K562 (cell line): ENCODE measurements at regions not wholly inside any gene's neighbourhood (a gene's known extent, or its start where the extent isn't known, plus 50 kb on each side); places are given as distances from the start of the nearest gene placed in this dataset.

Experiments
- ATAC-seq: fragments of 200-7000 bp; cut with Tn5 transposase; 3 replicates; pipeline ENCODE4 v1.9.1; 2020; ENCODE audit warnings: moderate library complexity
- BruUV-seq: library from RNA; stranded (reverse); fragments of 400-500 nt; replicated peaks from 2 replicates; lab custom pipeline; 2021; lab: Mats Ljungman, UMichigan
- CTCF ChIA-PET: fragments of 300-600 bp; formaldehyde crosslinking; extraction: SDS; loops from one replicate; lab custom pipeline; 2021; ENCODE audit warnings: low intra/inter-chr PET ratio; lab: Yijun Ruan, JAX
- POLR2A ChIA-PET: fragments of 300-600, 350-650 bp; sonication (Branson Sonifier 250); formaldehyde crosslinking; extraction: SDS; loops from one replicate; lab custom pipeline; 2021; ENCODE audit warnings: antibody characterized with exemption, inconsistent platforms; lab: Yijun Ruan, JAX
- DNase-seq, 4 experiments: peaks; one replicate each; pipeline versions ENCODE4 v3.0.0 to v3.0.0-alpha.2; 2011 to 2018; ENCODE audit warnings: low spot score in 3 of 4, mixed read lengths in 3 of 4; ENCODE audit errors: extremely low read depth in 1 of 4
- FAIRE-seq: peaks from 2 replicates; lab custom pipeline; 2011; peaks lifted over from hg19 to GRCh38; lab: Jason Lieb, UNC
- H2AFZ ChIP-seq: 2 replicates; pipeline ENCODE4 v1.6.0; 2011; ENCODE audit warnings: low read depth, low read length, control low read depth, inconsistent platforms
- H3K27ac ChIP-seq: fragments of 200-600 bp; 3 replicates; pipeline ENCODE4 v1.8.0; 2011; ENCODE audit warnings: low read depth, mild to moderate bottlenecking, control low read depth, inconsistent platforms, low read length, moderate library complexity, mixed read lengths; ENCODE audit errors: extremely low read depth
- H3K27me3 ChIP-seq, 2 experiments: fragments of 300-600 bp in 1 of 2; 2 replicates in 1 of 2; 3 replicates in 1 of 2; pipeline versions ENCODE4 v1.6.0 to v1.8.0; 2011; ENCODE audit warnings: inconsistent platforms in 2 of 2, low read length in 2 of 2, mild to moderate bottlenecking in 1 of 2, mixed read lengths in 1 of 2, moderate library complexity in 1 of 2; ENCODE audit not compliant: control insufficient read depth in 2 of 2, insufficient read depth in 2 of 2
- H3K36me3 ChIP-seq: fragments of 300-600 bp; 3 replicates; pipeline ENCODE4 v1.8.0; 2011; ENCODE audit warnings: mild to moderate bottlenecking, low read length, inconsistent platforms; ENCODE audit not compliant: control insufficient read depth, insufficient read depth
- H3K4me1 ChIP-seq, 2 experiments: fragments of 200-600 bp in 1 of 2; replicated peaks in 1 of 2; 2 replicates in 1 of 2; 3 replicates in 1 of 2; pipeline versions ENCODE4 v1.5.1 to v1.8.0; 2011; ENCODE audit warnings: inconsistent platforms in 2 of 2, low read length in 2 of 2, mild to moderate bottlenecking in 1 of 2, mixed read lengths in 1 of 2, moderate library complexity in 1 of 2; ENCODE audit not compliant: control insufficient read depth in 2 of 2, insufficient read depth in 2 of 2
- H3K4me2 ChIP-seq: 2 replicates; pipeline ENCODE4 v1.6.1; 2011; ENCODE audit warnings: low read length, control low read depth, inconsistent platforms, mixed read lengths; ENCODE audit not compliant: insufficient read depth
- H3K4me3 ChIP-seq: fragments of 200-600 bp; sonication (generic), shearing (Covaris generic); 2 replicates; pipeline ENCODE4 v1.5.1; 2016; ENCODE audit warnings: control low read depth, inconsistent platforms
- H3K79me2 ChIP-seq: fragments of 200-600 bp; 3 replicates; pipeline ENCODE4 v1.8.0; 2011; ENCODE audit warnings: low read length, inconsistent platforms; ENCODE audit not compliant: control insufficient read depth, insufficient read depth
- H3K9ac ChIP-seq, 2 experiments: 2 replicates each; pipeline versions ENCODE4 v1.6.0 to v1.6.1; 2011; ENCODE audit warnings: low read depth in 2 of 2, low read length in 2 of 2, control low read depth in 1 of 2, inconsistent platforms in 1 of 2, mild to moderate bottlenecking in 1 of 2, mixed read lengths in 1 of 2; ENCODE audit not compliant: insufficient read depth in 1 of 2
- H3K9me1 ChIP-seq: one replicate; pipeline ENCODE4 v1.6.0; 2011; ENCODE audit warnings: inconsistent platforms, mild to moderate bottlenecking, low read length, moderate library complexity; ENCODE audit not compliant: control insufficient read depth, insufficient read depth
- H3K9me3 ChIP-seq: replicated peaks from 2 replicates; pipeline ENCODE4 v1.5.1; 2011; ENCODE audit warnings: low read depth, low read length, inconsistent platforms; ENCODE audit not compliant: control insufficient read depth, insufficient read depth
- H4K20me1 ChIP-seq: replicated peaks from 2 replicates; pipeline ENCODE4 v1.6.1; 2011; ENCODE audit warnings: low read length, inconsistent platforms, mixed read lengths; ENCODE audit not compliant: control insufficient read depth, insufficient read depth
- FOXA3 ChIP-seq, 2 experiments: fragments of 450-650 bp in 1 of 2; sonication (generic) in 1 of 2; formaldehyde crosslinking; IDR thresholded peaks in 1 of 2; conservative IDR thresholded peaks in 1 of 2; 2 replicates each; pipeline versions ENCODE4 v1.4.0 to v1.8.0; 2020 to 2022; ENCODE audit warnings: mild to moderate bottlenecking in 2 of 2, missing genetic modification reagents in 1 of 2
- NFRKB ChIP-seq: fragments of 450-650 bp; IDR thresholded peaks from 2 replicates; pipeline ENCODE4 v1.6.1; 2016; ENCODE audit warnings: low read depth
- THAP12 ChIP-seq: fragments of 250-450 bp; sonication (Bioruptor Pico); IDR thresholded peaks from 2 replicates; pipeline ENCODE4 v1.9.0; 2021; ENCODE audit warnings: mild to moderate bottlenecking, inconsistent platforms
- WGBS: fragments of 100-300 bp; shearing (Covaris generic); methylation state at CpG from one replicate; pipeline ENCODE4 v1.1.6; 2016; ENCODE audit warnings: low coverage, mixed read lengths; ENCODE audit not compliant: insufficient coverage; ENCODE audit errors: missing lambda C conversion rate; 5-methylcytosine and 5-hydroxymethylcytosine counted together
- in situ Hi-C: fragments of 300-500 bp; cut with MboI; formaldehyde crosslinking; loops from 4 replicates; pipeline ENCODE4 v1.15.0; 2018; ENCODE audit warnings: inconsistent platforms, mixed read lengths
- intact Hi-C: fragments of 100-400 bp; cut with micrococcal nuclease; formaldehyde crosslinking; loops from 2 replicates; pipeline ENCODE4 v1.14.2; 2022

DNA sequence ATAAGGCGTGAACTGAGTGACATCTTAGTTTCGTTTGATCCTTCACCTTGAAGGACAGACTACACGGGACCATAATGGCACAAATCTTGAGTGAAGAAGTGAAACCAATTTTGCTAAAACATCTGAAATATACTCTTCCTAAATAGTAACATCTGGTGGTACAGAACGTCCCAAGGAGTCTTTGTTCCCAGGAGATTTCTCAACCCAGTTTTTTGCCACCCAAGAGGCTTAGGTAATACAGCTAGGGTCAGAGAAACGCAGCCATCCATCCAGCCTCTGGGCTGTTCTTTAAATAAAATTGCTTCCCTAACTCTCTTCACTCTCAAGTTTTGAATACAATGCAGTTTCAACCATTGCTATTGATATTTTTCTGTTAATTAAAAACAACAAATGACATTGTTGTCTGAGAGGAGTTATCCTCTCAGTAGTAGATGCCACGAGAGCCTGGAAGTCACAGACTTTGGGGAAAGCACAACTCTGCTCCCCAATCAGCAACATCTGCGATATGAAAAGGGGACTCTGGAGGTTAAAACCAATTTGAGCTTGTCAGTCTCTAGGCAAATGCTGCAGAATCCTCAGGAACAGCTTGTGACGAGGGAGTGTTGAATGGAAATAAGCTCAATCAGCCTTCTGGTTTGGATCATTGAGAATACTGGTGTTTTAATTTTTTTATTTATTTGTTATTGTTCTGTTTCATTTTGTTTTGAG lies 394.3 kb upstream of the ADGRL2 start:
- Histone ChIP-seq H3K27ac (no peak overlapping the region), H3K4me1 (no peaks in the 10 kb centered on the region), H2AFZ (no peak overlapping the region), H3K9me3 (no peaks in the 10 kb centered on the region; the same call in 1 of the 2 replicates), H4K20me1 (no peaks in the 10 kb centered on the region), H3K4me3 (no peak overlapping the region), H3K4me2 (no peak overlapping the region), H3K36me3 (no peaks in the 10 kb centered on the region), H3K9ac (no peak overlapping the region), H3K79me2 (no peaks in the 10 kb centered on the region), H3K9me1 (no peaks in the 10 kb centered on the region), H3K27me3 (no peaks in the 10 kb centered on the region)
- in situ Hi-C loops: no loop called here
- ChIA-PET CTCF (no interaction called here), POLR2A (no interaction called here)
- no peak for TF ChIP-seq FOXA3 (CRISPR knock-in tag; conservative IDR thresholded peaks at IDR 0.05 in 1 of 2, IDR thresholded peaks at IDR 0.05 in 1 of 2)
- TF ChIP-seq THAP12: no peak
- no peak for TF ChIP-seq NFRKB
- 0% methylated on average over 7 of the region's 8 CpGs for WGBS
- ATAC-seq (no peak), DNase-seq (no peak), FAIRE-seq (no peak)
- BruUV-seq: no TSS peak
- intact Hi-C loops: no loop called here
